HG03521 (cell line): ENCODE measurements at regions not wholly inside any gene's neighbourhood (a gene's known extent, or its start where the extent isn't known, plus 50 kb on each side); places are given as distances from the start of the nearest gene placed in this dataset.
A peak's percentile ranks its signal among the peaks of the same experiment; 100 is the strongest.
"Not testable (repeated sequence)": the region's sequence is repeated elsewhere in the genome, so short reads cannot be mapped to it uniquely, and the experiment has no call there.

Experiments used
- ATAC-seq: cut with Tn5 transposase; IDR thresholded peaks from one replicate; pipeline ENCODE4 v1.9.1; 2021; ENCODE audit warnings: mild to moderate bottlenecking, moderate library complexity; ENCODE audit not compliant: unreplicated experiment

- ATAC-seq = no peak
Observed at GRCh38 chr3:23111797-23112196, 91.3 kb upstream of the UBE2E2 start.

- no peak for ATAC-seq
Observed at GRCh38 chr3:23112491-23112890, 90.6 kb upstream of the UBE2E2 start.

GRCh38 chr3:23113455-23114171, 89.5 kb upstream of the UBE2E2 start:
- no peak for ATAC-seq

- no peak for ATAC-seq
Observed at GRCh38 chr3:23114432-23114831, 88.7 kb upstream of the UBE2E2 start.

- ATAC-seq = no peak
Observed at GRCh38 chr3:23115171-23115877, 87.8 kb upstream of the UBE2E2 start.

GRCh38 chr3:23116081-23116837, 86.9 kb upstream of the UBE2E2 start:
- no peak for ATAC-seq

GRCh38 chr3:23117856-23118255, 85.3 kb upstream of the UBE2E2 start:
- no peak for ATAC-seq

GRCh38 chr3:23127196-23127595, 75.9 kb upstream of the UBE2E2 start:
- ATAC-seq = no peak

GRCh38 chr3:23128655-23129054, 74.5 kb upstream of the UBE2E2 start:
- ATAC-seq = no peak

- ATAC-seq = no peak
Observed at GRCh38 chr3:23129117-23129516, 74.0 kb upstream of the UBE2E2 start.

GRCh38 chr3:23129817-23130216, 73.3 kb upstream of the UBE2E2 start:
- peak; percentile 68 for ATAC-seq

- ATAC-seq = no peak
Observed at GRCh38 chr3:23130406-23130805, 72.7 kb upstream of the UBE2E2 start.

GRCh38 chr3:23135026-23135785, 67.9 kb upstream of the UBE2E2 start:
- no peak for ATAC-seq

- ATAC-seq = no peak
Observed at GRCh38 chr3:23136054-23136453, 67.1 kb upstream of the UBE2E2 start.

GRCh38 chr3:23144051-23144450, 59.1 kb upstream of the UBE2E2 start:
- not testable (repeated sequence) for ATAC-seq

- no peak for ATAC-seq
Observed at GRCh38 chr3:23146163-23146562, 57.0 kb upstream of the UBE2E2 start.

GRCh38 chr3:23152989-23153388, 50.1 kb upstream of the UBE2E2 start:
- ATAC-seq = no peak
